ENCODE measurements at regions not wholly inside any gene's neighbourhood (a gene's known extent, or its start where the extent isn't known, plus 50 kb on each side); places are given as distances from the start of the nearest gene placed in this dataset.

- TF ChIP-seq CTCF (IDR thresholded peaks at IDR 0.05), result no peak
- TF ChIP-seq POLR2AphosphoS5 (IDR thresholded peaks at IDR 0.05), result no peak
- no peak for TF ChIP-seq POLR2A (IDR thresholded peaks at IDR 0.05)
These were observed 270.3 kb upstream of the RORA start for GRCh38 chr15:61499376-61499775.
